NCI-H524 (cell line): ENCODE measurements at regions not wholly inside any gene's neighbourhood (a gene's known extent, or its start where the extent isn't known, plus 50 kb on each side); places are given as distances from the start of the nearest gene placed in this dataset.
A peak's percentile ranks its signal among the peaks of the same experiment; 100 is the strongest.
"Not testable (repeated sequence)": the region's sequence is repeated elsewhere in the genome, so short reads cannot be mapped to it uniquely, and the experiment has no call there.

Experiments
- DNase-seq, 2 experiments: peaks; one replicate each; lab custom pipeline; 2025; lab: John Stamatoyannopoulos, UW

- DNase-seq = peak; percentile 45 to 85
Measured at GRCh38 chr1:60668585-60668984, 413.8 kb upstream of the NFIA start.

DNA sequence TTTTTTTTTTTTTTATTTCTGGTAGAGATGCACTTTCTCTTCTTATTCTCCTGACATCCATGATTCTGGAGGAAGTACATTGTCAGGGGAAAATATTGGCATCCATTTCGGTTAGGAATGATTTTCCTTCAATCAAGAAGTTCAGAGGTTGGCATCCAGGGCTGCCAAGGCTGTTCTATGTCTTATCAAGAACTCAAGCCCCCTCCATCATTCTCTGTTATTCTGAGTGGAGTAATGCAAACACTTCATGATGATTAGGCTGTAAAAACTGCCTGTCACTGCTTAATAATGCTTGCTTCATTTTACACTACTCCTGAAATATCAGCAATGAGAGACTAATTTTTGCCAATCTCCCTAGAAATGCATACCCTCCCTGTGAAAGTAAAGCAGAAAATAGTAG lies 417.1 kb upstream of the NFIA start:
- no peak for DNase-seq

GRCh38 chr1:60664086-60664625 lies 418.2 kb upstream of the NFIA start:
- DNase-seq = no peak

DNA sequence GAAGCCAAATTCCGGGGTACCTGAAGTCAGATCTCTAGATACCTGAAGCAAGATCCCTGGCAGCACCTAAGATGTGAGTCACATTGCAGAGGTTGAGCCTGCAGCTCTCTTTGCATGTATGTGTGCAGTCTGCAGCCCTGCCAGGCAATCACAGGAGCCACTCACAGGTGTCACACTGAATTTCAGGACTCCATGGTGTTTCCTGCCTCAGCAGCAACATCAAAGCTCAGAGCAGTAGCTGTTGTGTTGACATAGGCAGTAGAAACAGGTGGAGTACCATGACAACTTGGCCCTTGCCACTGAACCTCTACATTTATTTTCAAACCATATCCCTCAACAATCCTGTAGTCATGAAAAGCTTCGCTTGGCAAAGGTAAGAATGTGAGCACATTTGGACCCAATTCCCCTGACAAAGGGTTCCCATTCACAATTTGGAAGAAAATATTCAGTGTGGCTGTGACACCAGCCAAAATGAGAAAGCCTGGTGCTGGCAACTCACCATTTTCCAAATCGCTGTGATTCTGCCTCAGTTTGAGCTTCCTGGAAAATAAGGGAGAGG lies 419.8 kb upstream of the NFIA start:
- DNase-seq = no peak

DNA sequence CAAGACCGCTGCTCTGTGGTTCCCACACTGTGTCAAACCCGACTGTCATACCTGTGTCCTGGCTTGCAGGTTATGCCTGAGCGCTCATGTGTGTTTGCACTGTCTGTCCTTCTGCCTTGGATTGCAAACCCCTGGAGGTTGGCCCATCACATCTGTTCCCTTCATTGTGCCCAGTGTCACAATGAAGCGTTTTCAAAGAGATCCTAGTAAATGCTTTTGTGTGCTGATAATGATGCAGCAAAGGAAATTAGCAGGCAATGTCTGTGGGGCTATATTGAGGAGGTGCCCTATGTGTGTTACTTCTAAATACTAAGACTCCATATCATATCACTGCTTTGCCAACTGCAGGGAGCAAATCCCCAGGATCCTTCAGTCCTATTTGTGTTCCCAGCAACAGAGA lies 424.4 kb upstream of the NFIA start:
- DNase-seq = no peak

DNA sequence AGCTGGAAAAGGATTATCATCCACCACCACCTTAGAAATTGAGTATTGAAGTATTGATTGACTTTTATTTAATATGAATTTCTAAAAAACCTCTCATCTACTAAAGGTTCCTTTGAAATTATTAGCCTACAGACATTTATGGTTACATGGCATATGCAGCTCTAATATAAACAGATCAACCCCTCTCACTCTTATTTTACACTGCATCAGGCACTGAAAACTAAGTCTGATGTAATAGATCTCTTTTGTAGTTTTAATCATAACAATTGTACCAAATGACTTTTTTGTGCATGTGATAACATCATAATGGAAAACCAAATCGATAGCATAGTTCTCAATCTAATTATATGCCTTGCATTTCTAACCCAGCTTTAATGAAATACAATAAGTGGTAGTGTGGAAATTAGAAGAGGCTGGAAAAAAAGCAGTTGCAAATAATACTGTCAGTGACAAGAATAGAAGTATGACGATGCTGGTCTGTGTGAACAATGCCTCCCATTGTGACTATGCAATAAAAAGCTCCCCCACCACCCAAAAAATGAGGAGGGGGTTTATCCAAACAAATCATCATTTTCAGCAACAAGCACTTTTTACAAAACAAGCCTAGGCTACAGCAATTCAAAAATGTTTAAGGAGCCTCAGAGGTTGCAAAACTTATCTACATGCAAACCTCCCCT lies 426.5 kb upstream of the NFIA start:
- no peak for DNase-seq

- DNase-seq = not testable (repeated sequence)
Measured at GRCh38 chr1:60640033-60640551, 442.3 kb upstream of the NFIA start.

- no peak for DNase-seq
Measured at GRCh38 chr1:60639287-60639686, 443.1 kb upstream of the NFIA start.

- DNase-seq = no peak
Measured at GRCh38 chr1:60637651-60638050, 444.7 kb upstream of the NFIA start.

DNA sequence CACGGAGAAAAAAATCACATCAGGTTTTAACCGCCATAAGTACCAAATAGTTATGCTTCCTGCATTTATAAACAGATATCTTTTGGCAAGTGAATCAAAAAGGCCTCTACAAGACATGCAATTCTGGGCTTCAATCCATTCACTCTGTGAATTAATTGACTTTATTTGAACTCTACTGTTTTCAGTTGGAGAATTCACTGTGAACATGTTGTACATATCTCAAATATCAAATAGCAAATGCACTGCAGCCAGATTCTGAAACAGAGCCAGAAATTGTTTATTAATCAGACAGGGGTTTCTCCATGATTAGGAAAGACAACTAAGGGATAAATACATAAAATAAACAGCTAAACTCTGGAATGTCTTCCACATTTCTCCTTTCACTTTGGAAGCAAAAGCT lies 445.4 kb upstream of the NFIA start:
- no peak for DNase-seq

DNA sequence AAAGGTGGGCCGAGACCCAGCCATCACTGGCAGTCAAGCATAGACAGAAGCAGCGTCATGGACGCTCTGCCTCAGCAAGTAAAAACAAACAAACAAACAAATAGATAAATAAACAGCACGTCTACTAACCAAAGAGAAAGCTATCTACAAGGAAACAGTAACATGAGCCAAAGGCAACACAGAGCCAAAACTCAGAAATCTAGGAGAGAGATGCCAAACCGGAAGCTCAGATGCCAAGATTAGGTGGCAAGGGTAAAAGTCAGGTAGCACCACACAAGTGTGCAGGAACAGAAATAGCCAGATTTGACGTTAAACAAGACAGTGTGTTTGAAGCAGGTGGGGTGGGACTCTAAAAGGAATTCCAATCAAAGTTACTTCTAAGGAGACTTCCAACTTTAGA lies 448.3 kb upstream of the NFIA start:
- DNase-seq = no peak

DNA sequence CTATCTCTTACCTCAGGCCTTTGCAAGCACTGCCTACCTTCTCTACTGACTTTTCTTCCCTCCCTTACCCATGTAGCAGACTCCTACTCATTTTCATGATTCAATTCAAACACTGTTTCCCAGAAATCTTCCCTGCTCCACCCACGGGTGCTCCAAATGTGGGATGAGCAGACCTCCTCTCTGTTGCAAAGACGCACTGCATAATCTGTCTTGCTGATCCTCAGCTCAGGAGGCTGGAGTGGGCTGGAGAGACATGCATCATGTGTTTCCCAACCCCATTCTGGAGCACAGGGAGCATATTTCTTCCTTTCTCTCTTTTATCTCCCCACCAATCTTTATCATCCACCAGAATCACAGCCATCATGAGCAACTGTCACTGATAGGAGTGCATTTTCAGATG lies 459.9 kb upstream of the NFIA start:
- DNase-seq = no peak

DNA sequence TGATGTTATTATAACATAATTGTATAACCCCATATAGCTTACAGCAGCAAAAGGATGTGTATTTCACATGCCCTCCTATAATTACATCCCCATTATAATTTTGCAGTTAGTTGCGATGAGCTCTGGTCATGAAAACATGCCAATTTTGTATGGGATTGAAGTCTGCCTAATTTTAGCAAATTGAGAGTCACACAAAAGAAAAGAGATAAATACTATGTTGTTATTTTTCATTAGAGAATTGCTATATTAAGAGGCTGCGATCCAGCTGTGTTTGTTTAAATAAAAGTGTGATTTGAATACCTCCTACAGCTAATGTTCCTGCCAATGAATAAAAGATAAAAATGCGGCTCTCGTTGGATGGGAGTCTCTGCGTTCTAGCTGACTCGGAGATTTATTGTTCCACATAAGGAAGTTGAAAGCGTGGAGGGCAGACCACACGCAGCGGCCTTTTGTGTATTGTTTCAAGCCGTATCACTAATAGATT lies 461.0 kb upstream of the NFIA start:
- DNase-seq = no peak

GRCh38 chr1:60620087-60620486 lies 462.3 kb upstream of the NFIA start:
- no peak for DNase-seq

- DNase-seq = no peak
Measured at GRCh38 chr1:60619581-60619980, 462.8 kb upstream of the NFIA start.

- DNase-seq = no peak
Measured at GRCh38 chr1:60615666-60616065, 466.7 kb upstream of the NFIA start.

DNA sequence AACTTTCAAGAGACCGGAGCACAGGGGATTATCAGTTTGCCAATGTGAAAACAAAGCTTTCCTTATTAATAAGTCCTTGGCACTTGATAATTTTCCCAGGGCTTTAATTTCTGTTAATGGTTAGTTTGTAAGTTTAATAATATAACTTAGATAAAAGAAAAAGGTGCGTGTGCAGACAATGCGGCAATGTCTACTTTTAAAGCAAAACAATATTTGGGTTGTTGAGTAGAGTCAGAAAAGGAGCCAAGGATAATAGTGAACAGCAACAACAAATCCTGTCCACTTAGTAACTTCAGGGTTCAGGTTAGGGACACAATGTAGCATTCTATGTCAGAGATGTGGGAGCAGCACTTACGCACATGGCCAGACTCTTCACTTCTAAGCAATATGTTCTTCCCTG lies 469.6 kb upstream of the NFIA start:
- DNase-seq = no peak

- DNase-seq = not testable (repeated sequence)
Measured at GRCh38 chr1:60606921-60607320, 475.4 kb upstream of the NFIA start.

DNA sequence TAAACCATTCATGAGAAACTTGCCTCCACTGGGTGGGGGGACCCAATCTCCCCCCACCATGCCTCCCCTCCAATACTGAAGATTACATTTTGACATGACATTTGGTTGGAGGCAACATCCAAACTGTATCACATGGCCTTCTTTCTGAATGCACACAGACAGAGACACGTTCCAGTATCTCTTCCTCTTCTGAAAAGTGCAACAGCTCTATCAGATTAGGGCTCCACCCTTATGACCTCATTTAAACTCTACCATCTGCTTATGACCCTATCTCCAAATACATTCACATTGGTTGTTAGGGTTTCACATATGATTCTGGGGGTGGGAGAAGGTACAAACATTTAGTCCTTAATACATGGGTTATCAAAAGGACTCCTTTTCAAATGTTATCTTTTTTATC lies 481.8 kb upstream of the NFIA start:
- no peak for DNase-seq

DNA sequence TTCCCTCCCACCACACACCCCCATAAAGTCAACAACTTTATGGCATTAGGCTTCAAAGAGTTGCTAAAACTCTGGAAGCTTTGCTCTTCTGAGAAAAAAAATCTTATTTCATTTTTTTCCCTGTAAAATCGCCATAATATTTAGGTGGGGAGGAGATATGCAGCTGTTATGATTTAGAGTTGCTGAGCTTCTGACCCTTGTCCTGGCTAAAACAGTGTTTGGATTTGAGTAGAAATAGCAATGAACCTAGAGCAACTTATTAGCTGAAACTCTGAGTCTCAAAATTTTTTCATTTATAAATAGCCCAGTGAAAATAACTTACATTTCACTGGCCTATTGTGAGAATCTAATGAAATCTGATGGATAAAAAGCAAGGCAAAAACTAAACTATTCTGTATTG lies 482.8 kb upstream of the NFIA start:
- DNase-seq = no peak

DNA sequence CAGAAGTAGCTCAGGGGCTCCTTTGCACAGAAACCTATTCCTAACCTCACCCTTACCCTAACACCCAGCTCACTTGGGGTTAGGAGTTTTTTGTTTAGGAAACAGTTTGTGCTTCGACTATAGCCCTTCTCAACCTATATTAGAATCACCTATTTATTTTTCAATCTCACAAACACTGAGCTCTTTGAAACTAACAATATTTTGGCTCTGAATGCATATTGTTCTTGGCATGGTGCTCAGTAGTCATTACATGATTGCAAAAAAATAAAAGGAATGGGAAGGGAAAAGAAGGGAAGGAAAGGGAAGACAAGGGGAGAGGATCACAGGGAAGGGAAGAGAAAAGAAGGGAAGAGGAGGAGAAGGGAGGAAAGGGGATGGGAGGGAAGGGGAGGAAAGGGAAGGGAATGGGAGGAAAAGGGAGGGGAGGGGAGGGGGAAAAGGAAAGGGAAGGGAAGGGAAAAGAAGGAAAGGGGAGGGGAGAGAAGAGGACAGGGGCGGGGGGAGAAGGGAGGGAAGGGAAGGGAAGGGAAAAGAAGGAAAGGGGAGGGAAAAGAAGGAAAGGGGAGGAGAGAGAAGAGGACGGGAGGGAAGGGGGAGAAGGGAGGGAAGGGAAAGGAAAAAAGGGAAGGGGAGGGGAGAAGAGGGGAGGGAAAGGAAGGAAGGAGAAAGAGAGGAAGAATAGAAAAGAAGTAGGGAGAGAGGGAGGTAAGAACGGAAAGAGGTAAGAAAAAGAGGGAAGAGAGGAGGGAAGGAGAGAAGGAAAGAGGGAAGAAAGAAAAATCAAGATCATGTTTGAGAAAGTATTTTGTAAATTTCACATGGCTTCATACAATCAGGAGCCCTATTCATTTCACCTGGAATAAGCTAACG lies 484.1 kb upstream of the NFIA start:
- no peak for DNase-seq
